Ascending aorta (tissue), 2 donors: ENCODE measurements at regions not wholly inside any gene's neighbourhood (a gene's known extent, or its start where the extent isn't known, plus 50 kb on each side); places are given as distances from the start of the nearest gene placed in this dataset.

Experiments used
- DNase-seq, 2 donors: peaks; one replicate each; pipeline ENCODE4 v3.0.0-alpha.2; 2019; ENCODE audit warnings: low spot score in 2 of 2
- H3K27ac ChIP-seq, 2 donors: fragments of 200-600 bp; sonication (generic); one replicate each; pipeline ENCODE4 v1.5.1; 2016 to 2017; ENCODE audit warnings: mild to moderate bottlenecking in 1 of 2
- H3K27me3 ChIP-seq: fragments of 200-600 bp; sonication (generic); one replicate; pipeline ENCODE4 v1.5.1; 2017
- H3K36me3 ChIP-seq, 2 donors: fragments of 200-600 bp; sonication (generic); one replicate each; pipeline ENCODE4 v1.5.1; 2016
- H3K4me1 ChIP-seq, 2 donors: fragments of 200-600 bp; sonication (generic); one replicate each; pipeline ENCODE4 v1.5.1; 2016 to 2017; ENCODE audit warnings: mild to moderate bottlenecking in 1 of 2
- H3K4me3 ChIP-seq, 2 donors: fragments of 200-600 bp; sonication (generic); one replicate each; pipeline ENCODE4 v1.5.1; 2016 to 2017; ENCODE audit warnings: mild to moderate bottlenecking in 1 of 2
- H3K9me3 ChIP-seq, 2 donors: fragments of 200-600 bp; sonication (generic); one replicate each; pipeline ENCODE4 v1.5.1; 2016
- intact Hi-C: fragments of 100-400 bp; cut with DNase I; formaldehyde crosslinking; loops from one replicate; pipeline ENCODE4 v1.15.1; 2023
- TF ChIP-seq, protein P1 (sequence below), 3 experiments: fragments of 200-600 bp in 2 of 3; fragments of 450-650 bp in 1 of 3; sonication (generic) in 2 of 3; IDR thresholded peaks; one replicate each; pipeline ENCODE4 v1.5.1; 2016 to 2019; ENCODE audit warnings: antibody characterized with exemption in 3 of 3, mild to moderate bottlenecking in 1 of 3, moderate library complexity in 1 of 3

DNA sequence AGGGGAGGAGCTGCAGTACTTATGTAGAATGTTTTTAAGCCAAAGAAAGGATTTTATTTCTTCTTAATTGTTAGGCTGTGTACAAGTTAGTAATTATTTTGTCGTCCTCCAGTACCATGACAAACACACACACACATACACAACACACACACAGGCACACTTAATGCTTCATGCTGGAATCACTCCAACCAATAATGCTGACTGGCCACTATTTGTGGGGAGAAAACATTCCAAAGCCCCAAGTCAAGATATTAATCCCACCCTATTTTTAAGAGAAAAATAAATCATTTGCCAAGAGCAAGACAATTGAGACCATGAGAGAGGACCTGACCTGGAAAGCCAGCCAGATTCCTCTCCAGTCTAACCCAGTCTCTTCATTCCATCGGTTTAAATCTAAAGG lies 51.8 kb upstream of the TMCO5A start:
- Histone ChIP-seq H3K27ac (no peak overlapping the region), H3K36me3 (no peaks in the 10 kb centered on the region), H3K27me3 (no peaks in the 10 kb centered on the region), H3K4me1 (peaks cover 0 to 2% of the 10 kb centered on the region in 2 donors), H3K4me3 (no peak overlapping the region), H3K9me3 (no peaks in the 10 kb centered on the region)
- intact Hi-C loops: loop anchor here (5.0 kb wide), 1 partner anchor 115 kb away; no protein-coding TSS in a partner anchor
- TF ChIP-seq, protein P1, sequence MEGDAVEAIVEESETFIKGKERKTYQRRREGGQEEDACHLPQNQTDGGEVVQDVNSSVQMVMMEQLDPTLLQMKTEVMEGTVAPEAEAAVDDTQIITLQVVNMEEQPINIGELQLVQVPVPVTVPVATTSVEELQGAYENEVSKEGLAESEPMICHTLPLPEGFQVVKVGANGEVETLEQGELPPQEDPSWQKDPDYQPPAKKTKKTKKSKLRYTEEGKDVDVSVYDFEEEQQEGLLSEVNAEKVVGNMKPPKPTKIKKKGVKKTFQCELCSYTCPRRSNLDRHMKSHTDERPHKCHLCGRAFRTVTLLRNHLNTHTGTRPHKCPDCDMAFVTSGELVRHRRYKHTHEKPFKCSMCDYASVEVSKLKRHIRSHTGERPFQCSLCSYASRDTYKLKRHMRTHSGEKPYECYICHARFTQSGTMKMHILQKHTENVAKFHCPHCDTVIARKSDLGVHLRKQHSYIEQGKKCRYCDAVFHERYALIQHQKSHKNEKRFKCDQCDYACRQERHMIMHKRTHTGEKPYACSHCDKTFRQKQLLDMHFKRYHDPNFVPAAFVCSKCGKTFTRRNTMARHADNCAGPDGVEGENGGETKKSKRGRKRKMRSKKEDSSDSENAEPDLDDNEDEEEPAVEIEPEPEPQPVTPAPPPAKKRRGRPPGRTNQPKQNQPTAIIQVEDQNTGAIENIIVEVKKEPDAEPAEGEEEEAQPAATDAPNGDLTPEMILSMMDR (IDR thresholded peaks at IDR 0.05): no peak
- DNase-seq: no peak
